Esophagus muscularis mucosa (tissue), 3 donors: ENCODE measurements at regions not wholly inside any gene's neighbourhood (a gene's known extent, or its start where the extent isn't known, plus 50 kb on each side); places are given as distances from the start of the nearest gene placed in this dataset.

Experiments
- CTCF ChIP-seq, 3 experiments: fragments of 200-600 bp in 2 of 3; fragments of 450-650 bp in 1 of 3; sonication (generic) in 2 of 3; IDR thresholded peaks; one replicate each; pipeline ENCODE4 v1.5.1; 2017 to 2019; ENCODE audit warnings: antibody characterized with exemption in 3 of 3, mild to moderate bottlenecking in 2 of 3, moderate library complexity in 1 of 3
- POLR2AphosphoS5 ChIP-seq, 2 donors: sonication (generic); formaldehyde crosslinking; IDR thresholded peaks; one replicate each; pipeline ENCODE4 v1.6.1; 2017; ENCODE audit warnings: antibody characterized with exemption in 2 of 2

- TF ChIP-seq CTCF (IDR thresholded peaks at IDR 0.05) = no peak
- no peak for TF ChIP-seq POLR2AphosphoS5 (IDR thresholded peaks at IDR 0.05)
These were observed 134.0 kb downstream of the TPRA1 start for GRCh38 chr3:127456471-127457093.
